ENCODE measurements at regions not wholly inside any gene's neighbourhood (a gene's known extent, or its start where the extent isn't known, plus 50 kb on each side); places are given as distances from the start of the nearest gene placed in this dataset.

- no peak for TF ChIP-seq CTCF (IDR thresholded peaks at IDR 0.05)
- TF ChIP-seq POLR2A (IDR thresholded peaks at IDR 0.05), result no peak
Measured at GRCh38 chr4:75126058-75126457, 193.1 kb downstream of the PARM1 start.

Data from lower leg skin (tissue), 3 donors.